ENCODE measurements at regions not wholly inside any gene's neighbourhood (a gene's known extent, or its start where the extent isn't known, plus 50 kb on each side); places are given as distances from the start of the nearest gene placed in this dataset.

- TF ChIP-seq CTCF (IDR thresholded peaks at IDR 0.05) (no peak), POLR2A (IDR thresholded peaks at IDR 0.05) (no peak)
These were observed 90.7 kb upstream of the DPT start for GRCh38 chr1:168819668-168820067.

Measured in right lobe of liver (tissue), 4 donors.